HL-60/S4 (cell line): ENCODE measurements at regions not wholly inside any gene's neighbourhood (a gene's known extent, or its start where the extent isn't known, plus 50 kb on each side); places are given as distances from the start of the nearest gene placed in this dataset.

ENCODE experiments used
- in situ Hi-C: fragments of 300-500 bp; cut with MboI; formaldehyde crosslinking; loops from 2 replicates; pipeline ENCODE4 v1.14.3; 2022; ENCODE audit warnings: low sequenced_read_pairs

- in situ Hi-C loops, result no loop called here
Measured at GRCh38 chr2:217749008-217749407, 253.8 kb downstream of the TNS1 start.

GRCh38 chr2:217746808-217747207 is 256.0 kb downstream of the TNS1 start:
- in situ Hi-C loops, result no loop called here

GRCh38 chr2:217743966-217744761 is 258.6 kb downstream of the TNS1 start:
- in situ Hi-C loops, result no loop called here

- in situ Hi-C loops, result no loop called here
Measured at GRCh38 chr2:217743407-217743806, 259.4 kb downstream of the TNS1 start.

- in situ Hi-C loops, result no loop called here
Measured at GRCh38 chr2:217742841-217743240, 260.0 kb downstream of the TNS1 start.

GRCh38 chr2:217742276-217742675 is 260.5 kb downstream of the TNS1 start:
- in situ Hi-C loops, result no loop called here

- in situ Hi-C loops, result no loop called here
Measured at GRCh38 chr2:217741381-217741955, 261.3 kb downstream of the TNS1 start.

- in situ Hi-C loops, result no loop called here
Measured at GRCh38 chr2:217740756-217741155, 262.0 kb downstream of the TNS1 start.

GRCh38 chr2:217740178-217740577 is 262.6 kb downstream of the TNS1 start:
- in situ Hi-C loops, result no loop called here

- in situ Hi-C loops, result no loop called here
Measured at GRCh38 chr2:217739741-217740140, 263.1 kb downstream of the TNS1 start.

- in situ Hi-C loops, result no loop called here
Measured at GRCh38 chr2:217738061-217738460, 264.7 kb downstream of the TNS1 start.

GRCh38 chr2:217736776-217737550 is 265.8 kb downstream of the TNS1 start:
- in situ Hi-C loops, result no loop called here

GRCh38 chr2:217735899-217736298 is 266.9 kb downstream of the TNS1 start:
- in situ Hi-C loops, result no loop called here

GRCh38 chr2:217735034-217735433 is 267.8 kb downstream of the TNS1 start:
- in situ Hi-C loops, result no loop called here

GRCh38 chr2:217733461-217733860 is 269.3 kb downstream of the TNS1 start:
- in situ Hi-C loops, result no loop called here

GRCh38 chr2:217732992-217733391 is 269.8 kb downstream of the TNS1 start:
- in situ Hi-C loops, result no loop called here

- in situ Hi-C loops, result no loop called here
Measured at GRCh38 chr2:217731805-217732204, 271.0 kb downstream of the TNS1 start.

GRCh38 chr2:217729421-217730053 is 273.3 kb downstream of the TNS1 start:
- in situ Hi-C loops, result no loop called here

GRCh38 chr2:217727801-217728200 is 275.0 kb downstream of the TNS1 start:
- in situ Hi-C loops, result no loop called here

GRCh38 chr2:217725409-217725808 is 277.4 kb downstream of the TNS1 start:
- in situ Hi-C loops, result no loop called here

GRCh38 chr2:217724471-217724870 is 278.3 kb downstream of the TNS1 start:
- in situ Hi-C loops, result loop anchor here (25.0 kb wide), 1 partner anchor 1037 kb away; the partner anchor contains the start of gene IGFBP5
